ENCODE measurements at regions not wholly inside any gene's neighbourhood (a gene's known extent, or its start where the extent isn't known, plus 50 kb on each side); places are given as distances from the start of the nearest gene placed in this dataset.

DNA sequence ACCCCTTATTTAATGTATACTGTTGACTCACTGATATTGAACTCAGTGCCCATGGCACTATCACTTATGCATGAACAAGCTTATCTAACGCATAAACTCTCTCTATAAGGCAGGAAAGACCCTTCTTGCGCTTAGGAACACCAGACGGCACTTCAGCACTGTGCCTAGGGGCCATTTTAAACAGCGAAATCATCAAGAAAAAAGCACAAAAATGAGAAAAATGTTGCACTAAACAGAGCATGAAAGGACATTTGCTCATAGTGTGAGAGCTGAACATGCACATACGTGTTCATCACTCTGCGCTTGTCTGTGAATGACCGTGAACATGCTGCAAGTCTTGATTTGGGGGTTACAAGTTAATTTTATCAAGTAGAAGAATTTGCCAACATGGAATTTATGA, 109.6 kb downstream of the WDR11 start:
- TF ChIP-seq, protein P1, sequence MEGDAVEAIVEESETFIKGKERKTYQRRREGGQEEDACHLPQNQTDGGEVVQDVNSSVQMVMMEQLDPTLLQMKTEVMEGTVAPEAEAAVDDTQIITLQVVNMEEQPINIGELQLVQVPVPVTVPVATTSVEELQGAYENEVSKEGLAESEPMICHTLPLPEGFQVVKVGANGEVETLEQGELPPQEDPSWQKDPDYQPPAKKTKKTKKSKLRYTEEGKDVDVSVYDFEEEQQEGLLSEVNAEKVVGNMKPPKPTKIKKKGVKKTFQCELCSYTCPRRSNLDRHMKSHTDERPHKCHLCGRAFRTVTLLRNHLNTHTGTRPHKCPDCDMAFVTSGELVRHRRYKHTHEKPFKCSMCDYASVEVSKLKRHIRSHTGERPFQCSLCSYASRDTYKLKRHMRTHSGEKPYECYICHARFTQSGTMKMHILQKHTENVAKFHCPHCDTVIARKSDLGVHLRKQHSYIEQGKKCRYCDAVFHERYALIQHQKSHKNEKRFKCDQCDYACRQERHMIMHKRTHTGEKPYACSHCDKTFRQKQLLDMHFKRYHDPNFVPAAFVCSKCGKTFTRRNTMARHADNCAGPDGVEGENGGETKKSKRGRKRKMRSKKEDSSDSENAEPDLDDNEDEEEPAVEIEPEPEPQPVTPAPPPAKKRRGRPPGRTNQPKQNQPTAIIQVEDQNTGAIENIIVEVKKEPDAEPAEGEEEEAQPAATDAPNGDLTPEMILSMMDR (IDR thresholded peaks at IDR 0.05), result no peak
- Histone ChIP-seq H3K4me3 (no peak overlapping the region), H3K27ac (no peak overlapping the region)
- DNase-seq (ENCODE audit: low spot score), result no peak

DNA sequence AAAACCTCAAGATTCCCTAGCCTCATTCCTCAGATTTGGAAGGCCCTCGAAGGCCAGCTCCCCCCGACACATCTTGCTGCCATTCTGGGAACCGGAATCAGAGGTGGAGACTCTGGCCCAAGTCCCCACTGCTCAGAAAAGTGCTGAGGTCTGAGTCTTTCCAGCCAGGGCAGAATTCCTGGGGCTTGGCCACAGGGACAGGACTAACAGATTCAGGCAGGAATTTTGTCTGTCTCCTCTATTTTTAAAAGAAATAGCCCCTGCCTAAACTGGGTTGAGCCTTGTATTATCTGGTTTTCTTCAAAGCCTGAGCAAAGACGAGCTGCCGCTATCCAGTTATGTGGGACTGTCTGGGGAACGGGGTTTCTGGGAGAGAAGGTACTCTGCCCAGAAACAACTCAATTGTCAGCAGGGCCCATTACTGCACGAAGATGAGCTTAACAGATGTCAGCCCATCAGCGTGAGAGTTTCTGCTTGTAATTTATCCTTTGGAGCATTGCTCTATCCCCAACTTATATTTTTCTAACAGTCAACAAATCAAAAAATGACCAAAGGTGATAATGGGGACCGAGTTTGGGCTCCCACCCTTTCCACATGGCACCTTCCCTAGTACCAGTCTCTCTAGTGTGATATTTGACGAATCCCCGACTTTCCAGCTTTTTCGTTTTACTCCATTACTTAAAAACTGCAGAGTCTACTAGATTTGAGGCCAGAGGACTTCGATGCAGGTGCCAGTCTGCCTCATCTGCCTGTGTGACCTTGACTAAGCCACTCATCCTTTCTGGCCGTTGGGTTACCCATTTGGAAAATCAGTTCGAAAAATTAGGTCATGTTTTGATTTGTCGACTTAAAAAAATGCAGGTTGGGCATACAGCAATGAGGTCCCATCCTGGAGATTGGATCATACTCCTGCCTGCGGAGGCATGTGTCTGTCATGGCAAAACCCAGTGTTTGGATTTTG, 110.9 kb downstream of the WDR11 start:
- DNase-seq (ENCODE audit: low spot score), result peak; percentile 46
- H3K27ac ChIP-seq, result no peak overlapping the region
- no peak overlapping the region for H3K4me3 ChIP-seq
- TF ChIP-seq, protein P1 (IDR thresholded peaks at IDR 0.05), result no peak

DNA sequence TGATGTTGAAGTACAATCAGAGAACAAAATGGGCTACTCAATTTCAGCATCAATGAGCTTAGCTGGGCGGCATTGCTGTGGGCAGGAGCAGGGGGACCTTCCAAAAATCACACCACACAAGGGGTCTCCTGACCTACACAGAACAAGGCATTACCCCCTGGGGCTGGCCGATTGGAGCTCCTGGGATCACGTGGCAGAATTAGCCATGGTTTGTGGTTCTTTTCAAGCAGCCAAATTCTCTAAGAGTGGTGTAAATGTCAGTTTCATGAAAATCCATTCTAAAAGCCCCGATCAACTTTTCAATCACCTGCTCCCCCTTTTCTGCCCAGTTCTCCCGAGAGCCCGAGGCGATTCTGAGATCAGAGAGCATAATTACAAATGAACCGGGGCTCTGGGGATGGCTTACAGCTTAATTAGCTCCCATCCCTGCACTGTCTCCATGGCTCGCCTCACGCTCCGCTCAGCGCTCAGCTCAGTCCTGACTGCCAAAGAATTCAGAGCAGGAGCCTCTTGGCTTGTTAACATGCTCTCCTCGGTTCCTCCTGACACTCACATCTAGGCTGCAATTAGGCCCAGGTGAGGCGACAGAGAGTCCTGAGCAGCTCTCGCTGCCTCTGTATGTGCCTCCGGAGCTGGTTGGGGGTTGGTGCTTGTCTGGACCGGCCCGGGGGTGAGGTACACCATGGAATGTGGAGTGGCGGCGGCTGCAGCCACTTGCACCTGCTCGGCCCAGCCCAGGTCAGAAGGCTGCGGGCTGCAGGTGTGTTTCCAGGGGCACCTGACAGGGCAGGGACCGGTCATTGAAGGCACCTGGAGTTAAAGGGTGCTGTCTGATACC, 111.8 kb downstream of the WDR11 start:
- no peak overlapping the region for H3K27ac ChIP-seq
- H3K4me3 ChIP-seq, result no peak overlapping the region
- TF ChIP-seq, protein P1 (IDR thresholded peaks at IDR 0.05), result no peak
- peak; percentile 60 for DNase-seq (ENCODE audit: low spot score)

DNA sequence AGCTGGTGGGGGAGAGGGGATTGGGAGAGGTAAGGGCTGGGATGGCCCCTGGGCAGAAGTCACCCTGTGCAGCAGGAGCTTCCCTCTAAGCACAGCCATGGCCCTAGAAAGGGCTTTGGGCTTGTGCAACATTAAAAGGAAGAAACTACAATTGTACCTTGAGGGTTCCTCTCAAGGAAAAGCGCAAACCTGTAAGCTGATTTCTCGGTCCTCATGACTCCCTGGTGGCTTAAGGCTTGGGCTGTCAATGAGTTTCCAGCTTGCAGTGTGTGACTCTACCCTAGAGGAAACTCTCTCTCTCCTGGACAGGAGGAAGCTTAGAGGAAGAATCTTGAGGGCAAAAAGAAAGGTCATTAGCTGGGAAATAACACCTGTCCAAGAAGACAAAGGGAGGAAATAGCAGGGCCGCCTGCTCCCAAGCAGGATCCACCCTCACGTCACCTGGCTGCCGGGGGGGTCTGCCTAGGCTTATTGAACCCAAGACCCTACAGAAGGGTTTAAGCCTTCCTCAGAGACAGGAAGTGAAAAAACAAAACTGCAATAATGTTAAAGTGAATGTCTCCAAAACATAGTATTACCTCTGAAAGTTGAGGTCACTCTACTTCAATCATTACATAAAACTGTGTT, 112.5 kb downstream of the WDR11 start:
- no peak overlapping the region for H3K4me3 ChIP-seq
- peak; percentile 40 for DNase-seq (ENCODE audit: low spot score)
- H3K27ac ChIP-seq, result no peak overlapping the region
- TF ChIP-seq, protein P1 (IDR thresholded peaks at IDR 0.05), result no peak

DNA sequence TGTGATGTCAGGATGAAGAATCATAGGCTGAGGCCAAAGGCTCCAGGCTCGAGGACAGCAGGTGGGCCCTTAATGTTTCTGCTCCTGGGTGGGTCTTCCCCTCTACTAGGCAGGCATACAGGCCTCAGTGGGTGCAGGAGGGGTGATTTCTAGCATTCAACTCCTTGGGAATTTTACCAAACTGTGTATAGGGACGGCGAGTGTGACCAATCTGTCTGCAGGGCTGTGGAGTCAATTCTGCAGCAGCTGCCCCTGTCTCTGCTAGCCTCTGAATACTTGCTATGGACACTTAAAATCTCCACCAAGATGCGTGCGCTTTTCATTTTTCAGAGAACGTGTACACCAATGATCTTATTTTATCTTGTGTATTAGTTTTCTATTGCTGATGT, 115.5 kb downstream of the WDR11 start:
- DNase-seq (ENCODE audit: low spot score), result no peak
- H3K27ac ChIP-seq, result no peak overlapping the region
- TF ChIP-seq, protein P1 (IDR thresholded peaks at IDR 0.05), result no peak
- no peak overlapping the region for H3K4me3 ChIP-seq

DNA sequence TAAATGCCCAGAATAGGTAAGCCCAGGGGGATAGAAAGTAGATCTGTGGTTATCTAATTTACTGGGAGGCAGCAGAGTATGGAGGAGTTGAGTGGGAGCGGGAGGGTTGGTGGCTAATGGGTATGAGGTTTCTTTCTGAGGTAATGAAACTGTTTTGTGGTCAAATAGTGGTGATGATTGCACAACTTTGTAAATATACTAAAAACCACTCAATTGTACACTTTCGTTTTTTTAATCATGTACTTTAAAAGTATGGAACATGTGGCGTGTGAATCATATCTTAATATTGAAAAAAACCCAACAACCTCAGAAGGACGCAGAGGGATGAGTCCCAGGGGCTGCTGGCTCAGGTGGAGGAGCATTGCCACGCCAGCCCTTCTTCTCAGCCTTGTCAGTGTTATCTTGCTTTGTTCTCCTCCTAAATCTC, 118.1 kb downstream of the WDR11 start:
- Histone ChIP-seq H3K27ac (no peak overlapping the region), H3K4me3 (no peak overlapping the region)
- TF ChIP-seq, protein P1 (IDR thresholded peaks at IDR 0.05), result no peak
- DNase-seq (ENCODE audit: low spot score), result no peak
